Iris pigment epithelial cell (primary cell): ENCODE measurements at regions not wholly inside any gene's neighbourhood (a gene's known extent, or its start where the extent isn't known, plus 50 kb on each side); places are given as distances from the start of the nearest gene placed in this dataset.
"Not testable (repeated sequence)": the region's sequence is repeated elsewhere in the genome, so short reads cannot be mapped to it uniquely, and the experiment has no call there.

Source experiments
- DNase-seq: peaks from one replicate; pipeline ENCODE4 v3.0.0-alpha.2; 2011; ENCODE audit warnings: low read depth

DNA sequence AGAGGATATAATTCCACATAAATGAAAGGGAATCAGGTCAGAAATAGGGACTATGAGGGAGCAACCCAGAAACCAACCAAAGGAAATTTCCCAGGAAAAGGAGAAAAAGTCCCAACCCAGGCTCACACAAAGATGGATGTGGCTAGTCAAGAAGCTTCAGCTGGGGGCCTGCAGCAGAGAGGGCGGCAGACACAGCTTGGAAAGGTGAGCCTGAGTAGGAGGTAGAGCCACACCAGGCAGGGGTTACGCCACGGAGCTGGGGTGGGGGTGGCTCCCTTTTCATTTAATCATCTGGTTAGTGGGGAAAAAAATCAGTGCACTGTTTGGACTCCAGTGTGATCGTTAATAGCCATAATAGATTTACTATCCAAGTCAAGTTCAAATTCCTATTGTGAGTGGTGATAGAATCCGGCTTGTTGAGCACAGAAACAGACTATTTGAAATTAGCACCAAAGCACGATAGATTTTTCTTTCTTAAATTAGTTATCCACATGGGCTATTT, 220.6 kb downstream of the TPBG start:
- no peak for DNase-seq

DNA sequence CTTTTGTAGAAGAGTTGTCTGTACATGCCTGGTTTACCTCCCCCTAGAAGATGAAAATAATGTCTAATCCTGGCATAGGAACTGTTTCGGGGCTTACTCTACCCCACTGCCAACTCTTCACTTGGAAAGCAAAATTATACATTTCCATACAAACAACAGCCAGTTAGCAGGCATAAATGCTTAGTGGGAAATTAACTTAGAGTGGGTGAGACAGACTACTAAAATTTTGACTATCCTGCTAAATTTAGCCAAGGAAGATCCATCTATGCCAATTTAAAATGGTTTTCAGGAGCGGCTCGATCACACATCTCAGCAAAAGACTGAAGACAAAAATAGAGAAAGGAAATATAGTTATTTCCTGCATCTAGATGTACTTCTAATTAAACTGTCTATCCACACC, 221.2 kb downstream of the TPBG start:
- no peak for DNase-seq

- no peak for DNase-seq
Measured at GRCh38 chr6:82588020-82588419, 224.4 kb downstream of the TPBG start.

DNA sequence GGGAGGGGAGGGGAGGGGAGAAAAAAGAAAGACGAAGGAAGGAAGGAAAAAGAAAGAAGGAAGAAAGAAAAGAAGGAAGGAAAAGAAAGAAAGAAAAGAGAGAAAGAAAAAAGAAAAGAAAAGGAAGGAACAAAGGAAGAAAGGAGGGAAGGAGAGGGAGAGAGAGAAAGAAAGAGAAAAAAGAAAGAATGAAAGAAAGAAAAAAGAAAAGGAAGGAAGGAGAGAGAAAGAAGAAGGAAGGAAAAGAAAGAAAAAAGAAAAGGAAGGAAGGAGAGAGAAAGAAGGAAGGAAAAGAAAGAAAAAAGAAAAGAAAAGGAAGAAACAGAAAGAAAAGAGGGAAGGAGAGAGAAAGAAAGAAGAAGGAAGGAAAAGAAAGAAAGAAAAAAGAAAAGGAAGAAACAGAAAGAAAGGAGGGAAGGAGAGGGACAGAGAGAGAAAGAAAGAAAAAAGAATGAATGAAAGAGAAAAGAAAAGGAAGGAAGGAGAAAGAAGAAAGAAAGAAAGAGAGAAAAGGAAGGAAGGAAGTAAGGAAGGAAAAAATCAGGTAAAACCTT, 225.3 kb downstream of the TPBG start:
- no peak for DNase-seq

GRCh38 chr6:82589509-82590206, 226.0 kb downstream of the TPBG start:
- DNase-seq = peak; percentile 81

DNA sequence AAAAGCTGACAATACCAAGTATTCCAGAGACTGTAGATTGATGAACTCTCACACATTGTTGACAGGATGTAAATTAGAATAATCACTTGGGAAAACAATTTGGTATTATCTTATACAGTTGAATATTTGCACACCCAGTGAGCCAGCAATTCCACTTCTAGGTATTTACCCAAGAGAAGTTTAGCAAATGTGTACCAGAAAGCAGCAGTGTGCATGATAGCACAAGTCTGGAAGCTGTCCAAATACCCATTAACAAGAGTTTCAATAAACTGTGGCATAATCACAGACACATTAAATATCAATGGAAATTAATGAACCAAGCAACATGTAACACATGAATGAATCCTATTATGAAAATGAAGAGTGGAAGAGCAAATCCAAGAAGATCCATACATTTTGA, 233.6 kb downstream of the TPBG start:
- DNase-seq = no peak

- no peak for DNase-seq
Measured at GRCh38 chr6:82602776-82603175, 239.2 kb downstream of the TPBG start.

GRCh38 chr6:82603871-82604270, 240.3 kb downstream of the TPBG start:
- DNase-seq = no peak

DNA sequence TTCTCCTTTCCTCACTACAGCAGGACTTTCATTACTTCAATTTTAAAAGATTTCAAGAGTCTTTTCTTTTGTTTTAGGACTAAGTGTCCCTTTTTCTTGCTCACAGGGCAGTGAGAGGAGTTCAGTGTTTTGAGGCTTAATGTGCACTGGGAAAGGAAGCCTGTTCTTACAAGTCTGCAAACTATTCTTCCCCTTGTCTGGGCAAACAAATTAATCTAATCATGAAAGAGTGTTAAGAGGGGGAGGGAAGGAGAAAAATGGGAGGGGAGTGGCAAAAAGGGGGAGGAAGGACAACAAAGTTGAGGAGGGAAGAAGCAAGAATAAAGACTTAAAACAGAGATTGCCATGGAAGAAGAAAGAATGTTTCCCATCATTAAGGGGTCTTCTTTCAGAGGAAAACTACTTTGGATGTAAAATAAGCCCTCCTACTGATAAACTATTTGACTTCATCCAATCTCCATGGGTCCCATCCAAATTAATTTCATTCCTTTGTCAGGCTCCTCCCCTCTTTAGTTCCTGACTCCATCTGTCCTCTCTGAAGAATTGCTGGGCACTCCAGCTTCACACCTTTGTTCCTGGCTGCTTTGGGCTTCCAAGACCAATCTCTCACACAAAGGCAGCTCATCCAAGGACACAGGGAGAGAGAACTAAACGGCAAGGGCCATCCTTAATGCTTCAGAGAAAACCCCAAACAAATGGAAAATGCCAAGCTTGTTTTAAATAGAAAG, 244.5 kb downstream of the TPBG start:
- DNase-seq = no peak

DNA sequence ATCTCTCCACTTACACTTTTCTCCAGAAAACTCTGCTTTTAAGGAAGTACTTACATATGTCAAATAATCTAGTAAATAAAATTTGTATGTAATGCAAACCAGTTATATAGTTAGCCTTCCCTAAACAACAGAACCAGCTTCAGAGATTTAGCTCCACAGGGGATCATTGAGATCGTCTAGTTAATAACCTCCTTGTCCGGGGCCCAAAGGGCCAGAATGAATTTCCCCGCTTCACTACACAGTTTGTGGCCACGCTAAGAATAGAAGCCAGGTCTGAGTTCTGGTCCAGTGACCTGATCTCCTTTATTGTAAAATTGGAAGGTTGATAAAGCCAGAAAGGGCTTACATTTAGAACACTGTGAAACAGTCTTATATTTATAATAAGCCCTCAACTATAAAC, 245.2 kb downstream of the TPBG start:
- DNase-seq = no peak

GRCh38 chr6:82611751-82612150, 248.1 kb downstream of the TPBG start:
- DNase-seq = no peak

GRCh38 chr6:82612475-82613039, 248.9 kb downstream of the TPBG start:
- no peak for DNase-seq

DNA sequence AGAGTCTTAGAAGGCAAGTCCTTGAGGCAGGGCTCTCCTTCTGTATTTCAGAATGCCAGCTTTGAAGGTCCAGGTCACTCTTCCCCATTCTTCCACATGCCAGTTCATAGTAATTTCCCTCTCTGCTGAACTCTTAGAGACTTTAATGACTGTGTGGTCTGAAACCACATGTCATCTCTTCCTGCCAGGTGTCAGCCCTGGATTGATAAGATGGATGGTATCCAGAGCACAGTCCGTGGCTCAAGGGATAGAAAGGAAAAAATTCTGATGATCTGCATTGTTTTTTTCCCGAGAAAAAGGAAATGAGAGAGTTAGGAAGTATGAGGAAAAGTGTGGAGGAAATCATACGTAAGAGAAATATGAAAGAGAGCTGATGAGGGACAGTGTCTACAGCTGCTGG, 250.9 kb downstream of the TPBG start:
- DNase-seq = no peak

DNA sequence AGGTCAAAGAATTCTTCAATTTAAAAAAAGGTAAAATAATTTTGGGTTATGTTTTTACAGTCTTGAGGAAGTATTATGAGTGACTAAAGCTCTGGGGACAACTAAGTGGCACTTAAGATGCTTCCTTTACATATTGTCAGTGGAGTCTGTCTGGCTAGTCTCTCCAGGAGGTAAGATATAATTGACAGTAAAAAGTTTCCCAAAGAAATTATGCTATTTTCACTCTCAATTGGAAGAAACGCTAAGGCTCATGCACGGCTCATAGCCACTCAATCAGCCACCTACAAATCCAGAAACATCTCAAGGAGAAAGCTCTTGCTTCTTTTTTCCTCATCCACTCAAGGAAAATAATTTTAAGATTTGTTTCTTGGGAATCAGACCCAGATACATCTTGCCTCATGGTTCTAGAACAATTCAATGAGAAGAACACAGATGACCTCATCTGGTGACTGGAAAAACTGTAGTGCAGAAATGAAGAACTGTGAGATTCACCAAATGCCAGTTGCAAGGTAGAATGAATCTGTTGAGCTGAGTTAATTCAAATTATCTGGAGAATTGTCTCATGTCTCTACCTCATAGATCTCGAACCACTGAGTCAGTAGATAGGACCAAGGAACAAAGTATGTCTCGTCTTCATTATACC, 252.9 kb downstream of the TPBG start:
- DNase-seq = no peak

DNA sequence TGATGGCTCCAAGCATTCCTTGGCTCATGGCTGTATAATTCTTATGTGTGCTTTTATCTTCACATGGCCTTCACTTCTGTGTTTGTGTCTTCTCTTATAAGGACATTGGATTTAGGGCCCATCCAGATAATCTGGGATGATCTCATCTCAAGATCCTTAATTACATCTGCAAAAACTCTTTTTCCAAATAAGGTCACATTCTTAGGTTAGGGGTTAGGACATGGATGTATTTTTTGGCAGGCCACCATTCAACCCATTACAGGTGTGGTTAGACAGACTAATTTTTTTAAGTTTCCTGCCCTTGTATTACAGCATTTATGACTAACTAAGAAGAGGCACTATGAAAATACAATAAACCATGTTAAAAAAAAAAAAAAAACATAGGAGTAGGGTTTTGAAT, 254.0 kb downstream of the TPBG start:
- no peak for DNase-seq

- no peak for DNase-seq
Measured at GRCh38 chr6:82619573-82619972, 256.0 kb downstream of the TPBG start.

- no peak for DNase-seq
Measured at GRCh38 chr6:82622461-82622860, 258.8 kb downstream of the TPBG start.

GRCh38 chr6:82624251-82624650, 260.6 kb downstream of the TPBG start:
- DNase-seq = no peak

DNA sequence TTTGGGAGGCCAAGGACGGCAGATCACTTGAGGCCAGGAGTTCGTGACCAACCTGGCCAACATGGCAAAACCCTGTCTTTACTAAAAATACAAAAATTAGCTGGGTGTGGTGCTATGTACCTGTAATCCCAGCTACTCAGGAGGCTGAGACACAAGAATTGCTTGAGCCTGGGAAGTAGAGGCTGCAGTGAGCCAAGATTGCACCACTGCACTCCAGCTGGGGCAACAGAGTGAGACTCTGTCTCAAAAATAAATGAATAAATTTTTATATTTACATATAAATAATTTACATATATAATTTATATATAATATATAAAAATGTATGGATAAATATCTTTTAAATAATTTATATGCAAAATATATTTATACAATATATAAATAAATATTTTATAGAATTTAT, 263.3 kb downstream of the TPBG start:
- not testable (repeated sequence) for DNase-seq

DNA sequence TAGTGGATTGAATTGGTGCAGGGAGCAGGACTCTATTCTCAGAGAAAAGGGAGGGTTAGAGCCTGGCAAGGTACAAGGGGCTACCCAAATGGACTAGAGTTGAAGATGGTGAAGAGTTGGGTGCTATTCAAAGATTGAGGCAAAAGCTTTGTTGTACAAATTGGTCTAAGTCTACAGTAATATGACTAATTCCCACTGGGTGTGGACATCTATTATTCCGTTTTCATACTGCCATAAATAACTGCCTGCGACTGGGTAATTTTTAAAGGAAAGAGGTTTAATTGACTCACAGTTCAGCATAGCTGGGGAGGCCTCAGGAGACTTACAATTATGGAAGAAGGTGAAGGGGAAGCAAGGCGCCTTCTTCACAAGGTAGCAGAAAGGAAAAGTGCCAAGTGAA, 266.3 kb downstream of the TPBG start:
- DNase-seq = no peak

DNA sequence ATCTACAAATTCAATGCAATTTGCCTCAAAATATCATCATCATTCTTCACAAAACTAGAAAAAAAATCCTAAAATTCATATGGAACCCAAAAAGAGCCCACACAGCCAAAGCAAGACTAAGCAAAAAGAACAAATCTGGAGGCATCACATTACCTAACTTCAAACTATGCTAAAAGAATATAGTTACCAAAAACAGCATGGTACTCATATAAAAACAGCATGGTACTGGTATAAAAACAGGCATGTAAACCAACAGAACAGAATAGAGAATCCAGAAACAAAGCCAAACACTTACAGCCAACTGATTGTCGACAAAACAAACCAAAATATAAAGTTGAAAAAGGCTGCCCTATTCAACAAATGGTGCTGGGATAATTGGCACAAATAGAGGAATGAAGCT, 278.1 kb downstream of the TPBG start:
- DNase-seq = no peak

DNA sequence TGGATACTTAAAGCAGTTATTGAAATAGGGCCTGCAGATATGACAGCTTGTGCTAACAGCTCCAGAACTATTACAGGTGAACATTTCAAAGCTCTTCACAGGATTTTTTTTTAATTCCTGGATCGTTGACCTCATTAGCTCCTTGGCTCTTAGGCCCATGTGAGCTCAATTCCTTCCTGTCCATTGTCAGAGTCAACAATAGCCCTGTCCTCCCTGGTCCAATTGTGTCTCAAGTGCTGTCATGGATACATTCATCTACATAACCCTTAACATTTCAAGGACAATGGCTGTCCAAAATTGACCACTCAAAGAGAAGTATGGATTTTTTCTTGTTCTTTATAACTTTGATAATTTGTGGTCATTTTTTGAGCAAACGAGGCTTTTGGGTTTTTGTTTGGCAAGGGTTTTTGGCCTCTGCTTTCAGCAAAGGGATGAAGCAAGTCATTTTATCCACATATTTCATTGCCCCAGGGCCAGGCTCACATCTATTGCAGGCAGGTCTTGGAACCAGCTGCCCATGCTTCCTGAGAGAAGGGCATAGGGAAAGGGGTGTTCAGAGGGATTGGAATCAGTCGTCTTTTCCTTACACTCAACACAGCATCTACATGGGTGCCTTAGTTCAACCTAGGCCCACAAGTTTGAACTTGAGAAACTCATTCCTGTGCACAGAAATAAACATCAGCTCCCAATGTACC, 282.1 kb downstream of the TPBG start:
- DNase-seq = no peak
